Mesothelial cell of epicardium (in vitro differentiated cells): ENCODE measurements at regions not wholly inside any gene's neighbourhood (a gene's known extent, or its start where the extent isn't known, plus 50 kb on each side); places are given as distances from the start of the nearest gene placed in this dataset.

ENCODE experiments used
- DNase-seq, 2 experiments: peaks; one replicate each; pipeline ENCODE4 v3.0.0; 2021; ENCODE audit warnings: low spot score in 2 of 2; ENCODE audit not compliant: unreplicated experiment in 2 of 2
- H3K27ac Mint-ChIP-seq: 2 replicates; pipeline ENCODE4 v1.8.0; 2021; ENCODE audit warnings: mixed read lengths
- H3K27me3 Mint-ChIP-seq: 2 replicates; pipeline ENCODE4 v1.8.0; 2021; ENCODE audit warnings: low read depth, mixed read lengths
- H3K36me3 Mint-ChIP-seq: 2 replicates; pipeline ENCODE4 v1.8.0; 2021; ENCODE audit warnings: mixed read lengths
- H3K4me1 Mint-ChIP-seq: 2 replicates; pipeline ENCODE4 v1.8.0; 2021; ENCODE audit warnings: mixed read lengths
- H3K4me3 Mint-ChIP-seq: 2 replicates; pipeline ENCODE4 v1.8.0; 2021; ENCODE audit warnings: mild to moderate bottlenecking, moderate library complexity, mixed read lengths
- H3K9me3 Mint-ChIP-seq: 2 replicates; pipeline ENCODE4 v1.8.0; 2021; ENCODE audit warnings: mixed read lengths
- TF ChIP-seq, protein P1 (sequence below): fragments of 200-600 bp; sonication (generic); IDR thresholded peaks from one replicate; pipeline ENCODE4 v1.5.0; 2021; ENCODE audit warnings: antibody characterized with exemption; ENCODE audit not compliant: unreplicated experiment

DNA sequence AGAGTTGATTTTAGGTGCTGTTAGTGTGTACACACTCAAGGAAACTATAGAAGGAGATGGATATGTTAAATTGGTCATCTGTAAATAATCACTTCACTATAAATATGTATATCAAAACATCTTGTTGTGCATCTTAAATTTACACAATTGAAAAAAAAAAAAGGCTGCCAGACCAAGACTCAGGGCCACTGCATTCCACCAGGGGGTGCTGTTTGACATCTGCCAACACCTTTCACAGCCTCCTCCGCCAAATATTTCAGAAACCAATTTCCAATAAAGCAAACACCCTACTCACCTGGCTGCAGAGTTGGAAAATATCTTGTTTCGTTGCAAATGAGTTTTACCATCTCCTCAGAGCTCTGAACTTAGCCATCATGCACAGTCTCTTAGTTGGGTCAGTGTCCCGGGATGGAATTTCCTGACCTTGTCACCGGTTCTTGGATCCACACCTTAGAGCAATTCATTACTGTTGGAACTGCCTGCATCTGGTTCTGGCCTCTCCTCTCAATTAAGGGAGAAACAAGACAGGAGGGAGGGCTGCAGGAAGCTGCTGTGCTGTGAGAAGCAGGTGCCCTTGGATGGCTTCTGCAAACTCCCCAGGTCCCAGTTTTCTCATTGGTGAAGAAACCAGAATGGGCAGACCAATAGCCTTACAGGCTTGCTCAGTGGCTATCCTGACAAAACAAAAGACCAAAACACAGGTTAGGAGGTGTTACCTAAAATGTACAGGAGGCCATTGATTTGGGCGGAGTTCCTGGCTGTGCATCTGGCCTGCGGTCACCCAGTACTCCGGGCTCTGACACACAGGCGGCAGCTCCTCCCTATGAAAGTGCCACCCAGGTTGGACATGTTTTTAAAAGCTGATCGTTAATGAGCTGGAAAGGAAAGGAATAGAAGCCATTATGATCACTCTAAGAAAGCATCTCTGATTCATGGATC is 746.6 kb downstream of the UQCRFS1 start:
- Mint-ChIP-seq H3K27ac (no peak overlapping the region), H3K36me3 (no peaks in the 10 kb centered on the region), H3K27me3 (peaks cover 14% of the 10 kb centered on the region), H3K4me1 (no peaks in the 10 kb centered on the region), H3K9me3 (no peaks in the 10 kb centered on the region), H3K4me3 (no peak overlapping the region)
- peak; percentile 60 to 77 for DNase-seq
- TF ChIP-seq, protein P1, sequence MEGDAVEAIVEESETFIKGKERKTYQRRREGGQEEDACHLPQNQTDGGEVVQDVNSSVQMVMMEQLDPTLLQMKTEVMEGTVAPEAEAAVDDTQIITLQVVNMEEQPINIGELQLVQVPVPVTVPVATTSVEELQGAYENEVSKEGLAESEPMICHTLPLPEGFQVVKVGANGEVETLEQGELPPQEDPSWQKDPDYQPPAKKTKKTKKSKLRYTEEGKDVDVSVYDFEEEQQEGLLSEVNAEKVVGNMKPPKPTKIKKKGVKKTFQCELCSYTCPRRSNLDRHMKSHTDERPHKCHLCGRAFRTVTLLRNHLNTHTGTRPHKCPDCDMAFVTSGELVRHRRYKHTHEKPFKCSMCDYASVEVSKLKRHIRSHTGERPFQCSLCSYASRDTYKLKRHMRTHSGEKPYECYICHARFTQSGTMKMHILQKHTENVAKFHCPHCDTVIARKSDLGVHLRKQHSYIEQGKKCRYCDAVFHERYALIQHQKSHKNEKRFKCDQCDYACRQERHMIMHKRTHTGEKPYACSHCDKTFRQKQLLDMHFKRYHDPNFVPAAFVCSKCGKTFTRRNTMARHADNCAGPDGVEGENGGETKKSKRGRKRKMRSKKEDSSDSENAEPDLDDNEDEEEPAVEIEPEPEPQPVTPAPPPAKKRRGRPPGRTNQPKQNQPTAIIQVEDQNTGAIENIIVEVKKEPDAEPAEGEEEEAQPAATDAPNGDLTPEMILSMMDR, result peak; percentile 93

DNA sequence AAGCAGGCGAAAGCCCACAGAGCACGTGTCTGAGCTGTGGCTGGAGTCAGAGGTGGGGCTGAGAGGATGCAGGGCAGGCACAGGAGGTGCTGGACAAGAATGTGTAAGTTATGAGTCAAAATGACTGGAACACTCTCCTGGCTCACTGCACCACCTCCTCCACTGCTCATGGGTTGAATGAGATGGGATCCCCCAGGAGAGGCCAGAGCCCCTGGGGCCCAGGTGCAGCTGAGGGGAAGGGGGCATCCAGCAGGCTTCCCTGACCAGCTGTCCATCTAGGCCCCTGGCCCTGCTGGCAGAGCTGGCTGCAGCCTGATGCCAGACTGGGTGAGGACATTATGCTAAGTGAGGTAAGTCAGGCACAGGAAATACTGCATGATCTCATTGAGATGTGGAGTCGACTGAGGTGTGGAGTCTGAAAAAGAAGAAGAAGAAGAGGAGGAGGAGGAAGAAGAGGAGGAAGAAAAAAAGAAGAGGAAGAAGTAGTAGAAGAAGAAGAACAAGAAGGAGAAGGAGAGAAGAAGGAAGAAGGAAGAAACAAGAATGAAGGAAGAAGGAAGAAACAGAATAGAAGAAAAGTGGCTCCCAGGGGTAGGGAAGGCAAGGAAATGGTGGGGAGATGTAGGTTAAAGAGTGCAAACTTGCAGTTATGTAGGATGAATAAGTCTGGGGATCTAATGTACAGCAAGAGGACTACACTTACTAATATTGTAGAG is 747.4 kb downstream of the UQCRFS1 start:
- DNase-seq, result no peak
- TF ChIP-seq, protein P1, result no peak
- H3K27ac Mint-ChIP-seq, result no peak overlapping the region

DNA sequence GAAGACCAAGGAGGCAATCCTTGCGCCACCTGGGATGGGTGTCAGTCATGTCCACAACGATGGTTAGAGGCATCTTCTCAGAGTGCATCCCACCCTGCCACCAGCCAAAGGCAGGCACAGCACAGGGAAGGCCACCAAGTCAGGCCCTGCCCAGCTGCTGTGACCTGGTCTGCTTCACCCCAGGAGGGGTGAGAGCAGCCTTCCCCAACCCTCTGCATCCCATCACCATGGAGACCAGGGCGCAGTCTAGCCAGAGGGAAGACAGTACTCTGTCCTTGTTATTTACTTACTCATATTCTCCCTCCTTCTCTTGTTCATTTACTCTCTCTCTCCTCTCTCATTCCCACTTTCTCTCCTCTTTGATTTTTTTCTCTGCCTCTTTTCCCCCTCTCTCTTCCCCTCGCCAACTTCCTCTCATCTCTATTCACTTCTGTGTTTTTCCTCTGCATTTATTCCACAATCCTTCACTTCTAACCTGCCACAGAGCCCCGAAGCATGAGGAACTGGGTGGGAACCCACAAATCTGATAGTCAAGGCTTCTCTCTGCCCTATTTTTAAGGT is 749.4 kb downstream of the UQCRFS1 start:
- H3K4me3 Mint-ChIP-seq, result no peak overlapping the region
- H3K27me3 Mint-ChIP-seq, result peaks cover 28% of the 10 kb centered on the region
- no peak for DNase-seq
- TF ChIP-seq, protein P1, result no peak
- no peaks in the 10 kb centered on the region for H3K36me3 Mint-ChIP-seq
- H3K4me1 Mint-ChIP-seq, result no peaks in the 10 kb centered on the region
- no peaks in the 10 kb centered on the region for H3K9me3 Mint-ChIP-seq
- no peak overlapping the region for H3K27ac Mint-ChIP-seq

More for the DNA sequence above, 747.4 kb downstream of the UQCRFS1 start:
- H3K36me3 Mint-ChIP-seq, result no peaks in the 10 kb centered on the region
- H3K27me3 Mint-ChIP-seq, result peaks cover 17% of the 10 kb centered on the region
- H3K9me3 Mint-ChIP-seq, result no peaks in the 10 kb centered on the region
- no peak overlapping the region for H3K4me3 Mint-ChIP-seq
- H3K4me1 Mint-ChIP-seq, result no peaks in the 10 kb centered on the region

DNA sequence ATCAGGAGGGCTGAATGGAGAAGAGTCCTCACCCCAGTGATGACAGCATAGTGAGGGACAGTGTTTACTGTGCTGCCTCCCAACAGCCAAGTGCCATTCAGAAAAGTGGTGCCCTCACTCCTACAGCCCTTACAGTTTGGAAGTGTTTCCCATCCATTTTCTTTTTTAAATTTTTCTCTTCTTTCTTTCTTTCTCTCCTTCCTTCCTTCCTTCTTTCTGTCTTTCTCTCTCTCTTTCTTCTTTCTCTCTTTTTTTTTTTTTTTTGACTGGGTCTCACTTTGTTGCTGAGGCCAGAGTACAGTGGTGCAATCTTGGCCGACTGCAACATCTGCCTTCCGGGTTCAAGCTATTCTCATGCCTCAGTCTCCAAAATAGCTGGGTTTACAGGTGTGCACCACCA is 755.3 kb downstream of the UQCRFS1 start:
- Mint-ChIP-seq H3K4me1 (no peaks in the 10 kb centered on the region), H3K36me3 (no peaks in the 10 kb centered on the region), H3K9me3 (no peaks in the 10 kb centered on the region), H3K27me3 (peaks cover 24% of the 10 kb centered on the region), H3K27ac (no peak overlapping the region), H3K4me3 (no peak overlapping the region)
- no peak for DNase-seq
- TF ChIP-seq, protein P1, result no peak

DNA sequence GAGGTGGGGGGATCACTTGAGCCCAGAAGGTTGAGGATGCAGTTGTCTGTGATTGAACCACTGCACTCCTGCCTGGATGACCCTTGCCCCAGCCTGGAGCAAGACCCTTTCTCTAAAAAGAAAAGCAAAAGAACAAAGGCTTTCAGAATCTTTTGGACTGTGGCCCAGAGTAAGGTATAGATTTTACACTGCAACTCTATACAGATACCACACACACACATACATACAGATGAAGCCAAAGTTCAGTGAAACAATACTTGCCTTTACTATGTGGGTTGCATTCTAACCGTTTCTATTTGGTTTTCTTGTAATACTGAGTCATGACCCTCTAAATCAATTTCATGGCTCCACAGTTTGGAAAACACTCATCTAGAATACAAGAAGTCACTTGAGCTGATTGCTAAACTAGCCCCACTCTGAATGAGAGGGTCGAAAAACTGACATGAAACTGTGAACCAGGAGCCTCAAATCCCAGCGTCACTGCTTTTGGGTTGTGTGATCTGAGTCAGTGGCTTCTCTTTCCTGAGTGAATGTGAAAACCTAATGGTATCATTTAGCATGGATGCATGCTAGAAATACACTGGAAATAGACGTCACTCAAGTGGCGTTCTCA is 756.1 kb downstream of the UQCRFS1 start:
- Mint-ChIP-seq H3K4me1 (no peaks in the 10 kb centered on the region), H3K27me3 (peaks cover 24% of the 10 kb centered on the region), H3K4me3 (no peak overlapping the region), H3K27ac (no peak overlapping the region), H3K36me3 (no peaks in the 10 kb centered on the region), H3K9me3 (no peaks in the 10 kb centered on the region)
- TF ChIP-seq, protein P1, result no peak
- no peak for DNase-seq
